Lower leg skin (tissue), 4 donors: ENCODE measurements at regions not wholly inside any gene's neighbourhood (a gene's known extent, or its start where the extent isn't known, plus 50 kb on each side); places are given as distances from the start of the nearest gene placed in this dataset.

Source experiments
- DNase-seq, 2 donors: peaks; one replicate each; pipeline ENCODE4 v3.0.0-alpha.2; 2019; ENCODE audit warnings: low spot score in 2 of 2
- H3K4me3 ChIP-seq: fragments of 200-600 bp; sonication (generic); 2 replicates; pipeline ENCODE4 v1.5.1; 2017; ENCODE audit warnings: mild to moderate bottlenecking, low read depth; ENCODE audit not compliant: poor library complexity, severe bottlenecking
- POLR2A ChIP-seq, 2 donors: fragments of 450-650 bp; IDR thresholded peaks; one replicate each; pipeline ENCODE4 v1.6.1; 2016 to 2017; ENCODE audit warnings: antibody characterized with exemption in 2 of 2, mild to moderate bottlenecking in 1 of 2, moderate library complexity in 1 of 2
- WGBS, 2 donors: methylation state at CpG; one replicate each; pipeline ENCODE4 v1.1.5; 2018; 5-methylcytosine and 5-hydroxymethylcytosine counted together
- intact Hi-C: fragments of 100-400 bp; cut with DNase I; formaldehyde crosslinking; loops from one replicate; pipeline ENCODE4 v1.15.0; 2023; ENCODE audit warnings: low total_unique reads
- TF ChIP-seq, protein P1 (sequence below), 3 donors: fragments of 450-650 bp; IDR thresholded peaks; one replicate each; pipeline ENCODE4 v1.5.1; 2016; ENCODE audit warnings: antibody characterized with exemption in 3 of 3, mild to moderate bottlenecking in 3 of 3, moderate library complexity in 2 of 3

- intact Hi-C loops = no loop called here
- no peak for DNase-seq
- no peak overlapping the region for H3K4me3 ChIP-seq
- no peak for TF ChIP-seq POLR2A (IDR thresholded peaks at IDR 0.05)
- TF ChIP-seq, protein P1, sequence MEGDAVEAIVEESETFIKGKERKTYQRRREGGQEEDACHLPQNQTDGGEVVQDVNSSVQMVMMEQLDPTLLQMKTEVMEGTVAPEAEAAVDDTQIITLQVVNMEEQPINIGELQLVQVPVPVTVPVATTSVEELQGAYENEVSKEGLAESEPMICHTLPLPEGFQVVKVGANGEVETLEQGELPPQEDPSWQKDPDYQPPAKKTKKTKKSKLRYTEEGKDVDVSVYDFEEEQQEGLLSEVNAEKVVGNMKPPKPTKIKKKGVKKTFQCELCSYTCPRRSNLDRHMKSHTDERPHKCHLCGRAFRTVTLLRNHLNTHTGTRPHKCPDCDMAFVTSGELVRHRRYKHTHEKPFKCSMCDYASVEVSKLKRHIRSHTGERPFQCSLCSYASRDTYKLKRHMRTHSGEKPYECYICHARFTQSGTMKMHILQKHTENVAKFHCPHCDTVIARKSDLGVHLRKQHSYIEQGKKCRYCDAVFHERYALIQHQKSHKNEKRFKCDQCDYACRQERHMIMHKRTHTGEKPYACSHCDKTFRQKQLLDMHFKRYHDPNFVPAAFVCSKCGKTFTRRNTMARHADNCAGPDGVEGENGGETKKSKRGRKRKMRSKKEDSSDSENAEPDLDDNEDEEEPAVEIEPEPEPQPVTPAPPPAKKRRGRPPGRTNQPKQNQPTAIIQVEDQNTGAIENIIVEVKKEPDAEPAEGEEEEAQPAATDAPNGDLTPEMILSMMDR (IDR thresholded peaks at IDR 0.05) = no peak
- WGBS, 2 donors = 55 to 64% methylated on average over 2 of the region's 2 CpGs
These were observed 166.4 kb upstream of the EOMES start for GRCh38 chr3:27888562-27888961.

- no peak for DNase-seq
- WGBS, 2 donors = 89% methylated on average over 4 of the region's 4 CpGs
- intact Hi-C loops = no loop called here
- TF ChIP-seq, protein P1 (IDR thresholded peaks at IDR 0.05) = no peak
- no peak for TF ChIP-seq POLR2A (IDR thresholded peaks at IDR 0.05)
- no peak overlapping the region for H3K4me3 ChIP-seq
These were observed 167.6 kb upstream of the EOMES start for GRCh38 chr3:27889745-27890144.

GRCh38 chr3:27900316-27900715 lies 178.2 kb upstream of the EOMES start:
- no peak for TF ChIP-seq POLR2A (IDR thresholded peaks at IDR 0.05)
- TF ChIP-seq, protein P1 (IDR thresholded peaks at IDR 0.05) = no peak
- 78 to 90% methylated on average over 2 of the region's 2 CpGs for WGBS, 2 donors
- no peak for DNase-seq
- H3K4me3 ChIP-seq = no peak overlapping the region
- intact Hi-C loops = no loop called here

DNA sequence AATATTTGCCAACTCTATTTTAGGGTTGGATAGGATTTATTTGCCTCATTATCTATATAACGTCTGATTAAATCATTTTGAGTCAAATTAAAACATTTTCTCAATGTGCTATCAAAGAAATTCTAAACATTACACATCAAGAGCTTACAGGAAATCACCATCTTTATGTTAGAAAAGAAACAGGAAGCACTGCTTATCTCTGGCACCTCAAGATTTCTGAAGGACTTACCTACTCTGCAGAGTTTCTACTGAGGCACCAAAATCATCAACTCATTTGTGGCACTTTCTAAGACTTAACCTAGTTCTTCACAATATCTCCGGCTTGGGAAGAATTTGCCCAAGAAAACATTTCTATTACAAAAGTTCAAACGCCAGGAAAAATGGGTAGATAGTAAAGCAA lies 181.3 kb upstream of the EOMES start:
- intact Hi-C loops = no loop called here
- WGBS, 2 donors = 65 to 66% methylated on average over 3 of the region's 3 CpGs
- H3K4me3 ChIP-seq = no peak overlapping the region
- no peak for TF ChIP-seq POLR2A (IDR thresholded peaks at IDR 0.05)
- TF ChIP-seq, protein P1 (IDR thresholded peaks at IDR 0.05) = no peak
- no peak for DNase-seq

DNA sequence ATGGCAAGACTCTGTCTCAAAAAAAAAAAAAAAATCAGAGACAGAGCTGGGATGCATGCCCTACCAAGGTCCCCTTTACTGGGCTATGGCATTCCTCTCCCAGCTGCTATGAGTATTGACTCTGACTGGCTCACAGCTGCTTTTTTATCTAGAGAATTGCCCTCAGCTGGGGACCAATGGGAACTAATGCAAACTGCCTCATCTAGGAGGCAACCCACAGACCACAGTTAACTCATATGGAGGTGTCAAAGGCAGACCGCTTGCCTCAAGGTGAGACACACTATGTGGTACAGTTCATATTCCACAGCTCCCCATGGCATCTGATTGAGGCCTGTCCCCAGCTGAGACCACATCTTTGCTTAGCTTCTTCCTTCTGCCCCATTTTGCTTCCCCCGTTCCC lies 183.5 kb upstream of the EOMES start:
- no peak for TF ChIP-seq POLR2A (IDR thresholded peaks at IDR 0.05)
- TF ChIP-seq, protein P1 (IDR thresholded peaks at IDR 0.05) = no peak
- WGBS, 2 donors = 90% methylated on average over 2 of the region's 2 CpGs
- no peak for DNase-seq
- intact Hi-C loops = no loop called here
- H3K4me3 ChIP-seq = no peak overlapping the region

DNA sequence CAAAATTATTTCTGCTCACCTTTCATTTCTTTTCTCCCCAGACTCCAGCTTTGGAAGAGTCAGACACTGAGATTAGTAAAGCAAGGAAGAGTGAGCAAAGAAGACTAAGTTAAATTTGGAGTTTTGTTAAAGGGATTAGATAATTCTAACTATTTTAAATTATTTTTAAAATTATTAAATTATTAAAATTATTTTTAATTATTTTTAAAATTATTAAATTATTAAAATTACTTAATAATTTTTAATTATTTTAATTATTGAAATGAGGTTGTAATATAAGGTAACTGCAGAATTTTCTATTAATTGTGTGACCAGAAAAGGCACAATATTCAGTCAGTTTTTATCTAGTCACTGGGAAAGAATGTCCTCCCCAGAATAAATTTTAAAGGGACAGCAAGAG lies 185.0 kb upstream of the EOMES start:
- TF ChIP-seq, protein P1 (IDR thresholded peaks at IDR 0.05) = no peak
- no peak for TF ChIP-seq POLR2A (IDR thresholded peaks at IDR 0.05)
- no peak for DNase-seq
- intact Hi-C loops = no loop called here
- no peak overlapping the region for H3K4me3 ChIP-seq
